Mucosa of descending colon (tissue), 3 donors: ENCODE measurements at regions not wholly inside any gene's neighbourhood (a gene's known extent, or its start where the extent isn't known, plus 50 kb on each side); places are given as distances from the start of the nearest gene placed in this dataset.
A peak's percentile ranks its signal among the peaks of the same experiment; 100 is the strongest.

Experiments
- ATAC-seq: fragments of 200-7000 bp; cut with Tn5 transposase; one replicate; pipeline ENCODE4 v1.9.1; 2020; ENCODE audit warnings: mild to moderate bottlenecking, moderate library complexity
- DNase-seq, 3 donors: peaks; one replicate each; pipeline ENCODE4 v3.0.0-alpha.2; 2020
- H3K36me3 ChIP-seq: fragments of 200-600 bp; one replicate; pipeline ENCODE4 v1.8.0; 2021; ENCODE audit warnings: low read depth, mild to moderate bottlenecking
- H3K4me1 ChIP-seq: fragments of 200-600 bp; one replicate; pipeline ENCODE4 v1.8.0; 2021; ENCODE audit warnings: low read depth, mild to moderate bottlenecking
- H3K4me3 ChIP-seq: fragments of 200-600 bp; one replicate; pipeline ENCODE4 v1.8.0; 2021; ENCODE audit warnings: mild to moderate bottlenecking
- H3K9me3 ChIP-seq: fragments of 200-600 bp; one replicate; pipeline ENCODE4 v1.8.0; 2021; ENCODE audit warnings: mild to moderate bottlenecking
- CTCF ChIP-seq: fragments of 200-600 bp; IDR thresholded peaks from one replicate; pipeline ENCODE4 v1.8.0; 2022; ENCODE audit warnings: antibody characterized with exemption, mild to moderate bottlenecking
- intact Hi-C, 2 donors: fragments of 100-400 bp; cut with DNase I in 1 of 2; cut with micrococcal nuclease in 1 of 2; formaldehyde crosslinking; loops; one replicate each; pipeline versions ENCODE4 v1.11.0 to v1.11.1; 2022; cut with DNase I, micrococcal nuclease
- donor health status: DM: no; HTN: no; CAD: no; lungs with moderate emphysema.
- donor health status: DM: no; HTN: no; CAD: no.
- donor health status: DM: no; HTN: yes; CAD: no.

GRCh38 chr9:95816716-95817115 is 58.8 kb upstream of the ERCC6L2 start:
- Histone ChIP-seq H3K4me1 (no peaks in the 10 kb centered on the region), H3K36me3 (no peaks in the 10 kb centered on the region), H3K9me3 (no peaks in the 10 kb centered on the region), H3K4me3 (no peak overlapping the region)
- intact Hi-C loops = no loop called here
- ATAC-seq (no peak), DNase-seq (no peak)
- TF ChIP-seq CTCF = no peak

GRCh38 chr9:95815961-95816360 is 59.5 kb upstream of the ERCC6L2 start:
- H3K36me3 ChIP-seq = no peaks in the 10 kb centered on the region
- intact Hi-C loops = no loop called here
- H3K4me1 ChIP-seq = no peaks in the 10 kb centered on the region
- DNase-seq = no peak
- ATAC-seq = no peak
- no peaks in the 10 kb centered on the region for H3K9me3 ChIP-seq
- no peak for TF ChIP-seq CTCF
- H3K4me3 ChIP-seq = no peak overlapping the region

GRCh38 chr9:95815133-95815532 is 60.4 kb upstream of the ERCC6L2 start:
- Histone ChIP-seq H3K4me3 (no peak overlapping the region), H3K9me3 (no peaks in the 10 kb centered on the region), H3K36me3 (no peaks in the 10 kb centered on the region), H3K4me1 (no peaks in the 10 kb centered on the region)
- DNase-seq (no peak), ATAC-seq (peak; percentile 22)
- intact Hi-C loops = no loop called here
- TF ChIP-seq CTCF = no peak

- Histone ChIP-seq H3K4me3 (no peak overlapping the region), H3K4me1 (no peaks in the 10 kb centered on the region), H3K36me3 (no peaks in the 10 kb centered on the region), H3K9me3 (no peaks in the 10 kb centered on the region)
- no peak for TF ChIP-seq CTCF
- DNase-seq (no peak), ATAC-seq (no peak)
- intact Hi-C loops = no loop called here
Measured at GRCh38 chr9:95813923-95814322, 61.6 kb upstream of the ERCC6L2 start.

GRCh38 chr9:95810814-95811213 is 64.7 kb upstream of the ERCC6L2 start:
- Histone ChIP-seq H3K4me1 (no peaks in the 10 kb centered on the region), H3K9me3 (no peaks in the 10 kb centered on the region), H3K4me3 (no peak overlapping the region), H3K36me3 (no peaks in the 10 kb centered on the region)
- no peak for TF ChIP-seq CTCF
- intact Hi-C loops = no loop called here
- no peak for DNase-seq
- no peak for ATAC-seq

- no peak for DNase-seq
- Histone ChIP-seq H3K4me1 (no peaks in the 10 kb centered on the region), H3K9me3 (no peaks in the 10 kb centered on the region), H3K36me3 (no peaks in the 10 kb centered on the region), H3K4me3 (no peak overlapping the region)
- intact Hi-C loops = no loop called here
- TF ChIP-seq CTCF = no peak
- ATAC-seq = no peak
Measured at GRCh38 chr9:95810133-95810532, 65.4 kb upstream of the ERCC6L2 start.
